ENCODE measurements at regions not wholly inside any gene's neighbourhood (a gene's known extent, or its start where the extent isn't known, plus 50 kb on each side); places are given as distances from the start of the nearest gene placed in this dataset.
A peak's percentile ranks its signal among the peaks of the same experiment; 100 is the strongest.

DNA sequence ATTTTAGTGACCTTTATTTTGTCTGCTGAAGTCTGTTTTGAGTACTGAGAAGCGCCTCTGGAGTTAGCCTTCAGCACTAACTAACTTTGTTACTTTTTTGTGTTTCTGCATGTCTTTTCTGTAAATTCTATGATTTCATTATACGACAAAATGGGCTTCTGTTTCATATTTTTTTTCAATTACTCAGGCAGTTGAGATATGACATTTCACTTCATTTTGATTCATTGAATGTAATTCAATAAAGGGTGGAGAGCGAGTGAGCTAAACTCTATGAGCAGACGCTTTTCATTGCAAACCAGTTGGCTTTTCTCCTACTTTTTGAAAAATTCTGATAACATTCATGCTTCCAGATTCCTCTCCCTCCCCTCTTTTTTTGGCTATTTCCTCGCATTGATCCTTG lies 84.4 kb upstream of the KCNH8 start:
- H3K4me3 ChIP-seq (ENCODE audit: low read depth, low read length), result no peak overlapping the region
- no peak for DNase-seq (ENCODE audit: low read depth)
- TF ChIP-seq, protein P1, sequence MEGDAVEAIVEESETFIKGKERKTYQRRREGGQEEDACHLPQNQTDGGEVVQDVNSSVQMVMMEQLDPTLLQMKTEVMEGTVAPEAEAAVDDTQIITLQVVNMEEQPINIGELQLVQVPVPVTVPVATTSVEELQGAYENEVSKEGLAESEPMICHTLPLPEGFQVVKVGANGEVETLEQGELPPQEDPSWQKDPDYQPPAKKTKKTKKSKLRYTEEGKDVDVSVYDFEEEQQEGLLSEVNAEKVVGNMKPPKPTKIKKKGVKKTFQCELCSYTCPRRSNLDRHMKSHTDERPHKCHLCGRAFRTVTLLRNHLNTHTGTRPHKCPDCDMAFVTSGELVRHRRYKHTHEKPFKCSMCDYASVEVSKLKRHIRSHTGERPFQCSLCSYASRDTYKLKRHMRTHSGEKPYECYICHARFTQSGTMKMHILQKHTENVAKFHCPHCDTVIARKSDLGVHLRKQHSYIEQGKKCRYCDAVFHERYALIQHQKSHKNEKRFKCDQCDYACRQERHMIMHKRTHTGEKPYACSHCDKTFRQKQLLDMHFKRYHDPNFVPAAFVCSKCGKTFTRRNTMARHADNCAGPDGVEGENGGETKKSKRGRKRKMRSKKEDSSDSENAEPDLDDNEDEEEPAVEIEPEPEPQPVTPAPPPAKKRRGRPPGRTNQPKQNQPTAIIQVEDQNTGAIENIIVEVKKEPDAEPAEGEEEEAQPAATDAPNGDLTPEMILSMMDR (conservative IDR thresholded peaks at IDR 0.05; ENCODE audit: low read depth, low read length), result no peak

DNA sequence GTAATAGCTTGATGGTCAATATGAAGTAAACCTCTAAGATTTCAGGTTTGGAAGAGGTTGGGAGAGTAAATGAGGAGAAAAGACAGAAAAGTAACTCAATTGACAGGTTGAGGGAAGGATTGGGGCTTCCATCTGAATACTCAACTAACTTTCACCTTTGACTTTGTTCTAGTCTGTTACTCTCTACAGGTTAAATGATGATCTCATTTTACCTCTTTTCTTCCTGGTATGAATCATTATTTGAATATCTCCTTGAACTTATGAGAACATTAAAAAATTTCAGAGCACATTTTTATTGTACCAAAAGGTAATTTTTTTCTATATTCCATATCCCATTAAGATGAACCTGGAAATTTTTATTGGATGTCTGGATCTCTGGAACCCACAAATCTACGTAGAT lies 87.9 kb upstream of the KCNH8 start:
- TF ChIP-seq, protein P1 (conservative IDR thresholded peaks at IDR 0.05; ENCODE audit: low read depth, low read length), result no peak
- DNase-seq (ENCODE audit: low read depth), result no peak
- H3K4me3 ChIP-seq (ENCODE audit: low read depth, low read length), result no peak overlapping the region

DNA sequence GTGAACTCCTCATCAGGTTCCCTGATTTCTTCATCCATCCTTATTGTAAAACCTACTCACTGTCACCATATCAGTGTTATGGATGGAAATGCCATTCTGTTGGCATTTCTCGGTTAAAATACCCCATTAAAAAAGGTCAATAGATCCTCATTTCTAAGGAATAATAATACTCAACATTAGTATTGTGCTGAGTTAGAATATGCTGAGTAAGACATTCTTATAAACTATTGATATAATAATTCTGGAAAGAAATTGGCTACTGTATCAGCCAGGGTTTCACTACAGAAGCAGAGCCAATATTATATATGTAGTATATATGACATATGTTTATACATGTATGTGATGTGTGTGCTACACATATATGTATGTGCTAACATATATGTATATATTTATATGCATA lies 95.4 kb upstream of the KCNH8 start:
- TF ChIP-seq, protein P1 (conservative IDR thresholded peaks at IDR 0.05; ENCODE audit: low read depth, low read length), result no peak

DNA sequence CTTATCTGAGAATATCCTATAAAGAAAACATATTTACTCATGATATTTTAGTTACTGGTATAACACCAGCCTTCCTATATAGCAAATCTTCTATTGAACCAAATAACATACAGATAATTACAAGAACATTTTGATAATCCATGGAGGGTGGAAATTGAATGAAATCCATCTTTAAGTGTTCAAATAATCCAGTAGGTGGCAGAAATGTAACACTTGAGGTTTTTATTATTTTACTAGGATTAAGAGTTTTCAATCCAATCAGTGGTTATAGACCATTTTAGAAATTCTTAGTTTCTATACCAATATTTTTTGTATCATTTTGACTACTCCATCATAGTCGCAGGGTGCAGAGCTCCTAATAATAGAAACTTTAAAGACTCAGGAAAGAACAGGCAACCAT lies 101.9 kb upstream of the KCNH8 start:
- DNase-seq (ENCODE audit: low read depth), result peak; percentile 5
- no peak overlapping the region for H3K4me3 ChIP-seq (ENCODE audit: low read depth, low read length)
- TF ChIP-seq, protein P1 (conservative IDR thresholded peaks at IDR 0.05; ENCODE audit: low read depth, low read length), result no peak

More for the DNA sequence above, 95.4 kb upstream of the KCNH8 start:
- no peak overlapping the region for H3K4me3 ChIP-seq (ENCODE audit: low read depth, low read length)
- DNase-seq (ENCODE audit: low read depth), result no peak

DNA sequence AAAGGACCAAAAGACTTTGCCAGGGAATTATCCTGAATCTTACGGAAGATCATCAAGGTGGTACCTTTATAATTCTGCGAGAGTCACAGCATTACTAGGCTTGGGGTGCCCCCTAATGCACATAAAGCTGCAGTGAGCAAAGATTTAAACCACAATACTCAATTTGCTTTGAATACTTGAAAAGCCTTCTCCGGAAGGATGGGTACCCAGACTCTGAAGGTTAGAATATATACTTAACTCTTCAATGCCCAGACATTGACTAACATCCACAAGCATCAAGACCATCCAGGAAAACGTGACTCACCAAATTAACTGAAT lies 117.8 kb upstream of the KCNH8 start:
- DNase-seq (ENCODE audit: low read depth), result no peak
- H3K4me3 ChIP-seq (ENCODE audit: low read depth, low read length), result no peak overlapping the region
- TF ChIP-seq, protein P1 (conservative IDR thresholded peaks at IDR 0.05; ENCODE audit: low read depth, low read length), result no peak

DNA sequence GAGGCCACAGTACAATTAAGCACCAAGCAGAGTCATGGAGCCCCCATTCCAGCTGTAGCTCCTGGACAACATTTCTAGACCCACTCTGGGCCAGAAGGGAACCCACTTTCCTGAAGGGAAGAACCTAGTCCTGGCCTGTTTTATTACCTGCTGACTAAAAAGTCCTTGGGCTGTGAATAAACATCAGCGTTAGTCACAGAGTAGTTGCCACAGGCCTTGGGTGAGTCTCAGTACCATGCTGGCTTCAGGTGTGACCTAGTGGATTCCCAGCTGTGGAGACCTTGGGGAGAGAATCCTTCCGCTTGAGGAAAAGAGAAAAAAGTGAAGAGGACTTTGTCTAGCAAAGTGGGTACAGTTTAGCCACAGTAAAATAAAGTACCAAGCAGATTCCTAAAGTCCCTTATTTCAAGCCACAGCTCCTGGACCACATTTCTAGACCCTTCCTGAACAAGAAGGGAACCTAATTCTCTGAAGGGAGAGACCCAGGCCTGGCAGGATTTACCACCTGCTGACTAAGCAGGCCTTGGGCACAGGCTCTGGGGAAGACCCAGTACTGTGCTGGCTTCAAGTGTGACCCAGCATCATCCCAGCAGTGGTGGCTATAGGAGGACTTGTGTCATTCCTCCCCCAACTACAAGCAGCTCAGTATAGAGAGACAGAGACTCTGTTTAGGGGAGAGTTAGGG lies 118.3 kb upstream of the KCNH8 start:
- TF ChIP-seq, protein P1 (conservative IDR thresholded peaks at IDR 0.05; ENCODE audit: low read depth, low read length), result no peak
- H3K4me3 ChIP-seq (ENCODE audit: low read depth, low read length), result no peak overlapping the region
- DNase-seq (ENCODE audit: low read depth), result no peak

DNA sequence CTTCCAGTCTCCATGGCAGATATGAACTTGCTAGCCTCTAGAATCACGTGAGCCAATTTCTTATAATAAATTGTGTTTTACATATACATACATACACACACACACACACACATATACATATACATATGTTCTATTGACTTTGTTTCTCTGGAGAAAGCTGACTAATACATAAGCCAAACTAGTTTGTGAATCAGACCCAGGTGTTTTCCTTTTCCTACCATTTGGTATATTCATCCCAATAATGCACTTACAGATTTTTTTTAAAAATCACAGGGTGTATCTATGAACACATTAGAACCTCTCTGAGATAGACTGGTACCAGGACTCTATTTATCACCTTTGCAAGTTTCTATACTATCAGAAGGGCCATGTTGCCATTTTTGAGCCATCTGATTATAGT lies 122.9 kb upstream of the KCNH8 start:
- TF ChIP-seq, protein P1 (conservative IDR thresholded peaks at IDR 0.05; ENCODE audit: low read depth, low read length), result no peak
- DNase-seq (ENCODE audit: low read depth), result no peak
- H3K4me3 ChIP-seq (ENCODE audit: low read depth, low read length), result no peak overlapping the region

Data from choroid plexus epithelial cell (primary cell).